MM.1S (cell line): ENCODE measurements at regions not wholly inside any gene's neighbourhood (a gene's known extent, or its start where the extent isn't known, plus 50 kb on each side); places are given as distances from the start of the nearest gene placed in this dataset.

Experiments
- EZH2 ChIP-seq: fragments of 300-600 bp; sonication (generic); optimal IDR thresholded peaks from 2 replicates; pipeline ENCODE3; 2017; ENCODE audit warnings: low read depth, mild to moderate bottlenecking, antibody characterized with exemption, low read length, mixed read lengths
- EZH2phosphoT487 ChIP-seq: fragments of 300-600 bp; sonication (generic); IDR thresholded peaks from 2 replicates; pipeline ENCODE4 v1.6.1; 2018; ENCODE audit warnings: antibody characterized with exemption, low read length
- TF ChIP-seq, protein P1 (sequence below): fragments of 300-600 bp; sonication (generic); IDR thresholded peaks from 2 replicates; pipeline ENCODE4 v1.5.1; 2016; ENCODE audit warnings: antibody characterized with exemption, low read length, mixed read lengths

DNA sequence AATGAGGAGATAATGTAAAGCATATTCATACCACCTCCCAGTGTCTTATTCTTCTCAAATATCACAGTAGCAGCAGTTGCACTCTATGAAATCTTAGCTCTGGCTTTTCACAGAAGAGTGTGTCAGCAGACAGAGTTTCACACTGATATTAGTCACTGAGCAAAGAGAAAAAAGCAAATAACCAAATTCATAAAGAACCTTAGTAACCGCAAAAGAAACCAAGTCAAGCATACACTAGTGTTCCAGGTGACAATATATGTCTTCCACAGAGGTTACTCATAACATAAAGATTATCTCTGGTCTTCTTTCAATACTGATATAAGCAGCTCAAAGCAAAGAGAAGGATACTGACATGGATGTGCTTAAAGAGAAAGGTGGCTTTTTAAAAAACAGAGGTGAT lies 181.7 kb upstream of the EDNRA start:
- TF ChIP-seq, protein P1, sequence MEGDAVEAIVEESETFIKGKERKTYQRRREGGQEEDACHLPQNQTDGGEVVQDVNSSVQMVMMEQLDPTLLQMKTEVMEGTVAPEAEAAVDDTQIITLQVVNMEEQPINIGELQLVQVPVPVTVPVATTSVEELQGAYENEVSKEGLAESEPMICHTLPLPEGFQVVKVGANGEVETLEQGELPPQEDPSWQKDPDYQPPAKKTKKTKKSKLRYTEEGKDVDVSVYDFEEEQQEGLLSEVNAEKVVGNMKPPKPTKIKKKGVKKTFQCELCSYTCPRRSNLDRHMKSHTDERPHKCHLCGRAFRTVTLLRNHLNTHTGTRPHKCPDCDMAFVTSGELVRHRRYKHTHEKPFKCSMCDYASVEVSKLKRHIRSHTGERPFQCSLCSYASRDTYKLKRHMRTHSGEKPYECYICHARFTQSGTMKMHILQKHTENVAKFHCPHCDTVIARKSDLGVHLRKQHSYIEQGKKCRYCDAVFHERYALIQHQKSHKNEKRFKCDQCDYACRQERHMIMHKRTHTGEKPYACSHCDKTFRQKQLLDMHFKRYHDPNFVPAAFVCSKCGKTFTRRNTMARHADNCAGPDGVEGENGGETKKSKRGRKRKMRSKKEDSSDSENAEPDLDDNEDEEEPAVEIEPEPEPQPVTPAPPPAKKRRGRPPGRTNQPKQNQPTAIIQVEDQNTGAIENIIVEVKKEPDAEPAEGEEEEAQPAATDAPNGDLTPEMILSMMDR = no peak
- TF ChIP-seq EZH2phosphoT487 (no peak), EZH2 (no peak)
